ENCODE measurements at regions not wholly inside any gene's neighbourhood (a gene's known extent, or its start where the extent isn't known, plus 50 kb on each side); places are given as distances from the start of the nearest gene placed in this dataset.

- DNase-seq (ENCODE audit: low spot score) = no peak
Observed at GRCh38 chr22:47929646-47930185, 1167.3 kb downstream of the TBC1D22A start.

- DNase-seq (ENCODE audit: low spot score) = no peak
Observed at GRCh38 chr22:47929073-47929472, 1166.6 kb downstream of the TBC1D22A start.

- no peak for DNase-seq (ENCODE audit: low spot score)
Observed at GRCh38 chr22:47928631-47929030, 1166.2 kb downstream of the TBC1D22A start.

GRCh38 chr22:47927648-47928210 is 1165.3 kb downstream of the TBC1D22A start:
- no peak for DNase-seq (ENCODE audit: low spot score)

- DNase-seq (ENCODE audit: low spot score) = no peak
Observed at GRCh38 chr22:47923011-47923427, 1160.6 kb downstream of the TBC1D22A start.

GRCh38 chr22:47921906-47922305 is 1159.5 kb downstream of the TBC1D22A start:
- no peak for DNase-seq (ENCODE audit: low spot score)

- no peak for DNase-seq (ENCODE audit: low spot score)
Observed at GRCh38 chr22:47920380-47920959, 1158.0 kb downstream of the TBC1D22A start.

- no peak for DNase-seq (ENCODE audit: low spot score)
Observed at GRCh38 chr22:47919893-47920292, 1157.4 kb downstream of the TBC1D22A start.

- DNase-seq (ENCODE audit: low spot score) = peak; percentile 37
Observed at GRCh38 chr22:47919001-47919441, 1156.6 kb downstream of the TBC1D22A start.

GRCh38 chr22:47918276-47918921 is 1155.9 kb downstream of the TBC1D22A start:
- no peak for DNase-seq (ENCODE audit: low spot score)

- DNase-seq (ENCODE audit: low spot score) = no peak
Observed at GRCh38 chr22:47914481-47915097, 1152.1 kb downstream of the TBC1D22A start.

GRCh38 chr22:47902646-47903180 is 1140.3 kb downstream of the TBC1D22A start:
- no peak for DNase-seq (ENCODE audit: low spot score)

- DNase-seq (ENCODE audit: low spot score) = no peak
Observed at GRCh38 chr22:47901911-47902310, 1139.5 kb downstream of the TBC1D22A start.

- no peak for DNase-seq (ENCODE audit: low spot score)
Observed at GRCh38 chr22:47899894-47900293, 1137.4 kb downstream of the TBC1D22A start.

GRCh38 chr22:47898946-47899345 is 1136.5 kb downstream of the TBC1D22A start:
- no peak for DNase-seq (ENCODE audit: low spot score)

GRCh38 chr22:47891609-47892008 is 1129.2 kb downstream of the TBC1D22A start:
- DNase-seq (ENCODE audit: low spot score) = no peak

GRCh38 chr22:47888817-47889216 is 1126.4 kb downstream of the TBC1D22A start:
- no peak for DNase-seq (ENCODE audit: low spot score)

- DNase-seq (ENCODE audit: low spot score) = no peak
Observed at GRCh38 chr22:47884775-47885174, 1122.3 kb downstream of the TBC1D22A start.

GRCh38 chr22:47884200-47884599 is 1121.8 kb downstream of the TBC1D22A start:
- DNase-seq (ENCODE audit: low spot score) = no peak

GRCh38 chr22:47883757-47884156 is 1121.3 kb downstream of the TBC1D22A start:
- DNase-seq (ENCODE audit: low spot score) = no peak

- DNase-seq (ENCODE audit: low spot score) = no peak
Observed at GRCh38 chr22:47879346-47879745, 1116.9 kb downstream of the TBC1D22A start.

- no peak for DNase-seq (ENCODE audit: low spot score)
Observed at GRCh38 chr22:47878460-47878859, 1116.0 kb downstream of the TBC1D22A start.
